HCT116 (cell line): ENCODE measurements at regions not wholly inside any gene's neighbourhood (a gene's known extent, or its start where the extent isn't known, plus 50 kb on each side); places are given as distances from the start of the nearest gene placed in this dataset.

Experiments
- ATAC-seq: fragments of 200-7000 bp; cut with Tn5 transposase; 2 replicates; pipeline ENCODE4 v1.9.1; 2020; ENCODE audit warnings: mild to moderate bottlenecking, moderate library complexity
- BruUV-seq: library from RNA; stranded (reverse); fragments of 400-500 nt; replicated peaks from 2 replicates; lab custom pipeline; 2021; lab: Mats Ljungman, UMichigan
- CTCF ChIA-PET: fragments of 300-600 bp; sonication (Branson Sonifier 250); formaldehyde crosslinking; loops from one replicate; lab custom pipeline; 2021; ENCODE audit warnings: antibody characterized with exemption; lab: Charles Lee
- POLR2A ChIA-PET: fragments of 300-600, 350-600 bp; sonication (Branson Sonifier 250); formaldehyde crosslinking; loops from one replicate; lab custom pipeline; 2021; ENCODE audit warnings: antibody characterized with exemption; lab: Charles Lee
- RAD21 ChIA-PET, 2 experiments: fragments of 300-600 bp; sonication (Branson Sonifier 250); formaldehyde crosslinking; loops; one replicate each; lab custom pipeline; 2023; ENCODE audit warnings: low total read pairs in 2 of 2; ENCODE audit not compliant: uncharacterized antibody in 2 of 2, unreplicated experiment in 2 of 2, low non-redundant PET in 1 of 2; lab: Charles Lee
- DNase-seq: peaks from one replicate; pipeline ENCODE4 v3.0.0-alpha.2; 2010; ENCODE audit warnings: low read depth, low spot score
- H2AFZ ChIP-seq: fragments of 200-600 bp; shearing (Covaris generic), sonication (generic); 2 replicates; pipeline ENCODE4 v1.6.1; 2017; ENCODE audit warnings: low read depth, mixed run types, mixed read lengths, antibody characterized with exemption, low read length; ENCODE audit not compliant: poor library complexity, severe bottlenecking
- H3K27ac ChIP-seq: 2 replicates; pipeline ENCODE4 v1.5.1; 2012; ENCODE audit warnings: low read depth, low read length
- H3K27me3 ChIP-seq: fragments of 200-600 bp; sonication (generic); 2 replicates; pipeline ENCODE4 v1.6.1; 2016; ENCODE audit warnings: mixed run types, low read length, mixed read lengths; ENCODE audit not compliant: insufficient read depth
- H3K36me3 ChIP-seq, 2 experiments: fragments of 200-500 bp in 1 of 2; fragments of 200-600 bp in 1 of 2; sonication (Bioruptor generic) in 1 of 2; sonication (generic) in 1 of 2; 2 replicates each; pipeline versions ENCODE4 v1.5.1 to v1.6.1; 2014 to 2016; ENCODE audit warnings: low read length in 2 of 2, inconsistent platforms in 1 of 2, mixed read lengths in 1 of 2, mixed run types in 1 of 2; ENCODE audit not compliant: insufficient read depth in 2 of 2, control insufficient read depth in 1 of 2
- H3K4me1 ChIP-seq, 2 experiments: fragments of 200-600 bp in 1 of 2; sonication (generic) in 1 of 2; 2 replicates each; pipeline versions ENCODE4 v1.5.1 to v1.6.1; 2012 to 2017; ENCODE audit warnings: low read length in 2 of 2, inconsistent platforms in 1 of 2, mild to moderate bottlenecking in 1 of 2, mixed read lengths in 1 of 2, mixed run types in 1 of 2, moderate library complexity in 1 of 2; ENCODE audit not compliant: insufficient read depth in 2 of 2, control insufficient read depth in 1 of 2
- H3K4me2 ChIP-seq: fragments of 200-600 bp; sonication (generic); 2 replicates; pipeline ENCODE4 v1.6.1; 2017; ENCODE audit warnings: mixed run types, low read length, mixed read lengths
- H3K4me3 ChIP-seq, 2 experiments: fragments of 200-600 bp in 1 of 2; sonication (generic) in 1 of 2; replicated peaks in 1 of 2; 2 replicates each; pipeline ENCODE4 v1.5.1; 2011 to 2016; ENCODE audit warnings: low read length in 2 of 2, control low read depth in 1 of 2, low read depth in 1 of 2, mild to moderate bottlenecking in 1 of 2, mixed read lengths in 1 of 2, mixed run types in 1 of 2
- H3K79me2 ChIP-seq: fragments of 200-600 bp; sonication (generic); 2 replicates; pipeline ENCODE4 v1.6.1; 2017; ENCODE audit warnings: mild to moderate bottlenecking, mixed run types, low read length, moderate library complexity, mixed read lengths; ENCODE audit not compliant: insufficient read depth
- H3K9ac ChIP-seq: fragments of 200-600 bp; sonication (generic); 2 replicates; pipeline ENCODE4 v1.6.1; 2016; ENCODE audit warnings: low read length, mixed read lengths
- H3K9me2 ChIP-seq: fragments of 200-600 bp; sonication (generic), shearing (Covaris generic); 2 replicates; pipeline ENCODE4 v1.6.1; 2017; ENCODE audit warnings: mixed run types, mild to moderate bottlenecking, moderate library complexity; ENCODE audit not compliant: insufficient read depth
- H3K9me3 ChIP-seq, 2 experiments: fragments of 200-500 bp in 1 of 2; fragments of 200-600 bp in 1 of 2; sonication (Bioruptor generic) in 1 of 2; sonication (generic) in 1 of 2; 2 replicates each; pipeline ENCODE4 v1.6.1; 2014 to 2017; ENCODE audit warnings: low read length in 2 of 2, mixed read lengths in 2 of 2, inconsistent platforms in 1 of 2, low read depth in 1 of 2, mild to moderate bottlenecking in 1 of 2, mixed run types in 1 of 2, moderate library complexity in 1 of 2; ENCODE audit not compliant: control insufficient read depth in 1 of 2, insufficient read depth in 1 of 2
- H4K20me1 ChIP-seq: fragments of 200-600 bp; sonication (generic), shearing (Covaris generic); 2 replicates; pipeline ENCODE4 v1.6.1; 2017; ENCODE audit warnings: mixed run types, mild to moderate bottlenecking, moderate library complexity; ENCODE audit not compliant: insufficient read depth
- CBX3 ChIP-seq: IDR thresholded peaks from 2 replicates; pipeline ENCODE4 v1.6.1; 2012; ENCODE audit warnings: low read depth
- EZH2phosphoT487 ChIP-seq: fragments of 200-600 bp; IDR thresholded peaks from 2 replicates; pipeline ENCODE4 v1.6.1; 2018; ENCODE audit warnings: antibody characterized with exemption, borderline replicate concordance
- FOSL1 ChIP-seq: IDR thresholded peaks from 2 replicates; pipeline ENCODE4 v1.6.1; 2012; ENCODE audit warnings: low read depth
- JUND ChIP-seq: IDR thresholded peaks from 2 replicates; pipeline ENCODE4 v1.6.1; 2012
- POLR2A ChIP-seq: IDR thresholded peaks from 2 replicates; pipeline ENCODE4 v1.7.0; 2011; ENCODE audit warnings: borderline replicate concordance; ENCODE audit not compliant: insufficient read depth, insufficient read length; ENCODE audit errors: extremely low read depth
- RAD21 ChIP-seq: IDR thresholded peaks from 2 replicates; pipeline ENCODE4 v1.6.1; 2012; ENCODE audit warnings: low read depth, mild to moderate bottlenecking
- REST ChIP-seq: IDR thresholded peaks from 2 replicates; pipeline ENCODE4 v1.6.1; 2012; ENCODE audit warnings: low read depth
- SIN3A ChIP-seq: IDR thresholded peaks from 2 replicates; pipeline ENCODE4 v1.6.1; 2012; ENCODE audit warnings: low read depth
- SP1 ChIP-seq: IDR thresholded peaks from 2 replicates; pipeline ENCODE4 v1.6.1; 2012; ENCODE audit warnings: low read depth
- SRF ChIP-seq: IDR thresholded peaks from 2 replicates; pipeline ENCODE4 v1.6.1; 2012; ENCODE audit warnings: low read depth
- YY1 ChIP-seq: IDR thresholded peaks from 2 replicates; pipeline ENCODE4 v1.6.1; 2011; ENCODE audit warnings: low read length, low read depth, moderate library complexity, mild to moderate bottlenecking; ENCODE audit not compliant: insufficient replicate concordance; ENCODE audit errors: extremely low read depth
- ZFX ChIP-seq: fragments of 450-650 bp; IDR thresholded peaks from 2 replicates; pipeline ENCODE4 v1.6.1; 2017
- ZNF274 ChIP-seq: fragments of 200-500 bp; sonication (Bioruptor generic); IDR thresholded peaks from 2 replicates; pipeline ENCODE4 v1.6.1; 2014; ENCODE audit warnings: mild to moderate bottlenecking, low read depth, low read length, inconsistent platforms
- intact Hi-C: fragments of 100-400 bp; cut with micrococcal nuclease; formaldehyde crosslinking; loops from 2 replicates; pipeline ENCODE4 v1.10.0; 2022
- TF ChIP-seq, protein P1 (sequence below), 3 experiments: fragments of 200-600 bp in 1 of 3; sonication (generic) in 1 of 3; IDR thresholded peaks in 2 of 3; conservative IDR thresholded peaks in 1 of 3; 2 replicates each; pipeline ENCODE4 v1.5.1; 2012 to 2017; ENCODE audit warnings: low read depth in 2 of 3, low read length in 2 of 3, antibody characterized with exemption in 1 of 3, borderline replicate concordance in 1 of 3, control low read depth in 1 of 3, mild to moderate bottlenecking in 1 of 3, mixed read lengths in 1 of 3, mixed run types in 1 of 3, moderate library complexity in 1 of 3; ENCODE audit not compliant: insufficient read depth in 1 of 3

GRCh38 chr4:126137782-126138170, 823.0 kb downstream of the FAT4 start:
- Histone ChIP-seq H3K36me3 (no peaks in the 10 kb centered on the region), H3K4me2 (no peak overlapping the region), H3K79me2 (no peaks in the 10 kb centered on the region), H3K4me1 (no peaks in the 10 kb centered on the region), H3K9ac (no peak overlapping the region), H2AFZ (no peak overlapping the region), H3K27ac (no peak overlapping the region), H3K27me3 (no peaks in the 10 kb centered on the region), H3K9me3 (no peaks in the 10 kb centered on the region), H4K20me1 (no peaks in the 10 kb centered on the region), H3K9me2 (no peaks in the 10 kb centered on the region), H3K4me3 (no peak overlapping the region)
- intact Hi-C loops = no loop called here
- DNase-seq (no peak), ATAC-seq (no peak)
- POLR2A ChIA-PET = no interaction called here
- no peak for TF ChIP-seq ZFX
- no peak for TF ChIP-seq SRF
- no peak for TF ChIP-seq YY1
- no peak for TF ChIP-seq RAD21
- no peak for TF ChIP-seq SP1
- no peak for TF ChIP-seq SIN3A
- no peak for TF ChIP-seq POLR2A
- TF ChIP-seq, protein P1, sequence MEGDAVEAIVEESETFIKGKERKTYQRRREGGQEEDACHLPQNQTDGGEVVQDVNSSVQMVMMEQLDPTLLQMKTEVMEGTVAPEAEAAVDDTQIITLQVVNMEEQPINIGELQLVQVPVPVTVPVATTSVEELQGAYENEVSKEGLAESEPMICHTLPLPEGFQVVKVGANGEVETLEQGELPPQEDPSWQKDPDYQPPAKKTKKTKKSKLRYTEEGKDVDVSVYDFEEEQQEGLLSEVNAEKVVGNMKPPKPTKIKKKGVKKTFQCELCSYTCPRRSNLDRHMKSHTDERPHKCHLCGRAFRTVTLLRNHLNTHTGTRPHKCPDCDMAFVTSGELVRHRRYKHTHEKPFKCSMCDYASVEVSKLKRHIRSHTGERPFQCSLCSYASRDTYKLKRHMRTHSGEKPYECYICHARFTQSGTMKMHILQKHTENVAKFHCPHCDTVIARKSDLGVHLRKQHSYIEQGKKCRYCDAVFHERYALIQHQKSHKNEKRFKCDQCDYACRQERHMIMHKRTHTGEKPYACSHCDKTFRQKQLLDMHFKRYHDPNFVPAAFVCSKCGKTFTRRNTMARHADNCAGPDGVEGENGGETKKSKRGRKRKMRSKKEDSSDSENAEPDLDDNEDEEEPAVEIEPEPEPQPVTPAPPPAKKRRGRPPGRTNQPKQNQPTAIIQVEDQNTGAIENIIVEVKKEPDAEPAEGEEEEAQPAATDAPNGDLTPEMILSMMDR (IDR thresholded peaks at IDR 0.05 in 2 of 3, conservative IDR thresholded peaks at IDR 0.05 in 1 of 3; ENCODE audit: borderline replicate concordance in 1 of 3, insufficient read depth in 1 of 3, low read depth in 2 of 3, low read length in 2 of 3) = no peak
- no peak for TF ChIP-seq ZNF274
- no peak for TF ChIP-seq FOSL1
- TF ChIP-seq CBX3 = no peak
- TF ChIP-seq JUND = no peak
- no peak for TF ChIP-seq REST
- TF ChIP-seq EZH2phosphoT487 = no peak
- no TSS peak for BruUV-seq
- CTCF ChIA-PET = no interaction called here
- RAD21 ChIA-PET = no interaction called here
